K562 (cell line): ENCODE measurements at regions not wholly inside any gene's neighbourhood (a gene's known extent, or its start where the extent isn't known, plus 50 kb on each side); places are given as distances from the start of the nearest gene placed in this dataset.

Source experiments
- ATAC-seq: fragments of 200-7000 bp; cut with Tn5 transposase; 3 replicates; pipeline ENCODE4 v1.9.1; 2020; ENCODE audit warnings: moderate library complexity
- BruUV-seq: library from RNA; stranded (reverse); fragments of 400-500 nt; replicated peaks from 2 replicates; lab custom pipeline; 2021; lab: Mats Ljungman, UMichigan
- CTCF ChIA-PET: fragments of 300-600 bp; formaldehyde crosslinking; extraction: SDS; loops from one replicate; lab custom pipeline; 2021; ENCODE audit warnings: low intra/inter-chr PET ratio; lab: Yijun Ruan, JAX
- POLR2A ChIA-PET: fragments of 300-600, 350-650 bp; sonication (Branson Sonifier 250); formaldehyde crosslinking; extraction: SDS; loops from one replicate; lab custom pipeline; 2021; ENCODE audit warnings: antibody characterized with exemption, inconsistent platforms; lab: Yijun Ruan, JAX
- DNase-seq, 4 experiments: peaks; one replicate each; pipeline versions ENCODE4 v3.0.0 to v3.0.0-alpha.2; 2011 to 2018; ENCODE audit warnings: low spot score in 3 of 4, mixed read lengths in 3 of 4; ENCODE audit errors: extremely low read depth in 1 of 4
- FAIRE-seq: peaks from 2 replicates; lab custom pipeline; 2011; peaks lifted over from hg19 to GRCh38; lab: Jason Lieb, UNC
- H2AFZ ChIP-seq: 2 replicates; pipeline ENCODE4 v1.6.0; 2011; ENCODE audit warnings: low read depth, low read length, control low read depth, inconsistent platforms
- H3K27ac ChIP-seq: fragments of 200-600 bp; 3 replicates; pipeline ENCODE4 v1.8.0; 2011; ENCODE audit warnings: low read depth, mild to moderate bottlenecking, control low read depth, inconsistent platforms, low read length, moderate library complexity, mixed read lengths; ENCODE audit errors: extremely low read depth
- H3K27me3 ChIP-seq, 2 experiments: fragments of 300-600 bp in 1 of 2; 2 replicates in 1 of 2; 3 replicates in 1 of 2; pipeline versions ENCODE4 v1.6.0 to v1.8.0; 2011; ENCODE audit warnings: inconsistent platforms in 2 of 2, low read length in 2 of 2, mild to moderate bottlenecking in 1 of 2, mixed read lengths in 1 of 2, moderate library complexity in 1 of 2; ENCODE audit not compliant: control insufficient read depth in 2 of 2, insufficient read depth in 2 of 2
- H3K36me3 ChIP-seq: fragments of 300-600 bp; 3 replicates; pipeline ENCODE4 v1.8.0; 2011; ENCODE audit warnings: mild to moderate bottlenecking, low read length, inconsistent platforms; ENCODE audit not compliant: control insufficient read depth, insufficient read depth
- H3K4me1 ChIP-seq, 2 experiments: fragments of 200-600 bp in 1 of 2; replicated peaks in 1 of 2; 2 replicates in 1 of 2; 3 replicates in 1 of 2; pipeline versions ENCODE4 v1.5.1 to v1.8.0; 2011; ENCODE audit warnings: inconsistent platforms in 2 of 2, low read length in 2 of 2, mild to moderate bottlenecking in 1 of 2, mixed read lengths in 1 of 2, moderate library complexity in 1 of 2; ENCODE audit not compliant: control insufficient read depth in 2 of 2, insufficient read depth in 2 of 2
- H3K4me2 ChIP-seq: 2 replicates; pipeline ENCODE4 v1.6.1; 2011; ENCODE audit warnings: low read length, control low read depth, inconsistent platforms, mixed read lengths; ENCODE audit not compliant: insufficient read depth
- H3K4me3 ChIP-seq: fragments of 200-600 bp; sonication (generic), shearing (Covaris generic); 2 replicates; pipeline ENCODE4 v1.5.1; 2016; ENCODE audit warnings: control low read depth, inconsistent platforms
- H3K79me2 ChIP-seq: fragments of 200-600 bp; 3 replicates; pipeline ENCODE4 v1.8.0; 2011; ENCODE audit warnings: low read length, inconsistent platforms; ENCODE audit not compliant: control insufficient read depth, insufficient read depth
- H3K9ac ChIP-seq, 2 experiments: 2 replicates each; pipeline versions ENCODE4 v1.6.0 to v1.6.1; 2011; ENCODE audit warnings: low read depth in 2 of 2, low read length in 2 of 2, control low read depth in 1 of 2, inconsistent platforms in 1 of 2, mild to moderate bottlenecking in 1 of 2, mixed read lengths in 1 of 2; ENCODE audit not compliant: insufficient read depth in 1 of 2
- H3K9me1 ChIP-seq: one replicate; pipeline ENCODE4 v1.6.0; 2011; ENCODE audit warnings: inconsistent platforms, mild to moderate bottlenecking, low read length, moderate library complexity; ENCODE audit not compliant: control insufficient read depth, insufficient read depth
- H3K9me3 ChIP-seq: replicated peaks from 2 replicates; pipeline ENCODE4 v1.5.1; 2011; ENCODE audit warnings: low read depth, low read length, inconsistent platforms; ENCODE audit not compliant: control insufficient read depth, insufficient read depth
- H4K20me1 ChIP-seq: replicated peaks from 2 replicates; pipeline ENCODE4 v1.6.1; 2011; ENCODE audit warnings: low read length, inconsistent platforms, mixed read lengths; ENCODE audit not compliant: control insufficient read depth, insufficient read depth
- POLR2AphosphoS5 ChIP-seq: IDR thresholded peaks from 2 replicates; pipeline ENCODE4 v1.6.1; 2011; ENCODE audit warnings: mild to moderate bottlenecking, low read depth, low read length, moderate library complexity; ENCODE audit not compliant: control insufficient read depth, insufficient read depth
- PURB ChIP-seq: sonication (generic); formaldehyde crosslinking; IDR thresholded peaks from 2 replicates; pipeline ENCODE4 v1.9.0; 2021; ENCODE audit warnings: low read depth, mild to moderate bottlenecking, missing genetic modification reagents
- PYGO2 ChIP-seq: fragments of 450-650 bp; IDR thresholded peaks from 2 replicates; pipeline ENCODE4 v1.6.1; 2016; ENCODE audit warnings: mild to moderate bottlenecking, missing genetic modification characterization, moderate library complexity, missing compliant biosample characterization
- RERE ChIP-seq: sonication (generic); formaldehyde crosslinking; IDR thresholded peaks from 2 replicates; pipeline ENCODE4 v1.8.0; 2023; ENCODE audit warnings: missing genetic modification reagents, mild to moderate bottlenecking, borderline replicate concordance
- SRSF3 ChIP-seq: fragments of 200-400 bp; formaldehyde crosslinking; IDR thresholded peaks from 2 replicates; pipeline ENCODE4 v1.6.1; 2016; ENCODE audit warnings: mild to moderate bottlenecking, low read length, moderate library complexity; ENCODE audit not compliant: insufficient read depth
- TBL1XR1 ChIP-seq, 2 experiments: IDR thresholded peaks; 2 replicates each; pipeline ENCODE4 v1.6.1; 2012; ENCODE audit warnings: improper control_type of control experiment in 2 of 2, low read length in 2 of 2, mild to moderate bottlenecking in 1 of 2
- TFAP4 ChIP-seq: sonication (generic); formaldehyde crosslinking; IDR thresholded peaks from 2 replicates; pipeline ENCODE4 v1.8.0; 2022; ENCODE audit warnings: missing genetic modification reagents, mild to moderate bottlenecking, moderate library complexity, borderline replicate concordance
- ZNF224 ChIP-seq: sonication (generic); formaldehyde crosslinking; IDR thresholded peaks from 2 replicates; pipeline ENCODE4 v1.8.0; 2022; ENCODE audit warnings: mild to moderate bottlenecking, missing genetic modification reagents
- in situ Hi-C: fragments of 300-500 bp; cut with MboI; formaldehyde crosslinking; loops from 4 replicates; pipeline ENCODE4 v1.15.0; 2018; ENCODE audit warnings: inconsistent platforms, mixed read lengths
- intact Hi-C: fragments of 100-400 bp; cut with micrococcal nuclease; formaldehyde crosslinking; loops from 2 replicates; pipeline ENCODE4 v1.14.2; 2022

- BruUV-seq = no TSS peak
- Histone ChIP-seq H3K4me1 (no peaks in the 10 kb centered on the region), H4K20me1 (no peaks in the 10 kb centered on the region), H3K9ac (no peak overlapping the region), H3K27ac (no peak overlapping the region), H3K79me2 (no peaks in the 10 kb centered on the region), H3K9me1 (no peaks in the 10 kb centered on the region), H3K27me3 (no peaks in the 10 kb centered on the region), H3K36me3 (no peaks in the 10 kb centered on the region), H3K9me3 (no peaks in the 10 kb centered on the region), H2AFZ (no peak overlapping the region), H3K4me3 (no peak overlapping the region), H3K4me2 (no peak overlapping the region)
- no peak for FAIRE-seq
- no peak for ATAC-seq
- ChIA-PET POLR2A (no interaction called here), CTCF (no interaction called here)
- no peak for DNase-seq
- in situ Hi-C loops (no loop called here), intact Hi-C loops (no loop called here)
- no peak for TF ChIP-seq ZNF224 (CRISPR knock-in tag)
- TF ChIP-seq PURB = no peak
- no peak for TF ChIP-seq TBL1XR1 (IDR thresholded peaks at IDR 0.05; ENCODE audit: low read length in 2 of 2)
- no peak for TF ChIP-seq POLR2AphosphoS5
- TF ChIP-seq RERE (CRISPR knock-in tag) = no peak
- TF ChIP-seq PYGO2 (tag) = no peak
- TF ChIP-seq TFAP4 (CRISPR knock-in tag) = no peak
- no peak for TF ChIP-seq SRSF3
These were observed 671.8 kb downstream of the PCDH7 start for GRCh38 chr4:31391976-31392375.
